Right lobe of liver (tissue), 6 donors: ENCODE measurements at regions not wholly inside any gene's neighbourhood (a gene's known extent, or its start where the extent isn't known, plus 50 kb on each side); places are given as distances from the start of the nearest gene placed in this dataset.

ENCODE experiments used
- ATAC-seq, 4 donors: fragments of 200-7000 bp; cut with Tn5 transposase; one replicate each; pipeline ENCODE4 v1.9.1; 2020; ENCODE audit warnings: mild to moderate bottlenecking in 4 of 4, moderate library complexity in 4 of 4
- DNase-seq, 3 donors: peaks; one replicate each; pipeline ENCODE4 v3.0.0-alpha.2; 2020
- H3K27ac ChIP-seq, 3 donors: fragments of 200-600 bp; one replicate each; pipeline ENCODE4 v1.8.0; 2022
- H3K27me3 ChIP-seq, 2 donors: fragments of 200-600 bp; one replicate each; pipeline ENCODE4 v1.8.0; 2022
- H3K36me3 ChIP-seq, 4 donors: fragments of 200-600 bp; sonication (generic) in 1 of 4; one replicate each; pipeline versions ENCODE4 v1.5.1 to v1.8.0; 2017 to 2022; ENCODE audit warnings: control low read depth in 1 of 4
- H3K4me1 ChIP-seq, 4 donors: fragments of 200-600 bp; sonication (generic) in 1 of 4; one replicate each; pipeline versions ENCODE4 v1.5.1 to v1.8.0; 2017 to 2022; ENCODE audit warnings: control low read depth in 1 of 4
- H3K4me3 ChIP-seq, 3 donors: fragments of 200-600 bp; one replicate each; pipeline ENCODE4 v1.8.0; 2022
- H3K9me3 ChIP-seq, 4 donors: fragments of 200-600 bp; sonication (generic) in 1 of 4; one replicate each; pipeline versions ENCODE4 v1.5.1 to v1.8.0; 2017 to 2022; ENCODE audit warnings: control low read depth in 1 of 4
- CTCF ChIP-seq, 4 donors: fragments of 200-600 bp in 3 of 4; fragments of 450-650 bp in 1 of 4; IDR thresholded peaks; one replicate each; pipeline versions ENCODE4 v1.5.1 to v1.8.0; 2016 to 2022; ENCODE audit warnings: antibody characterized with exemption in 4 of 4, mild to moderate bottlenecking in 2 of 4
- POLR2A ChIP-seq: fragments of 450-650 bp; IDR thresholded peaks from one replicate; pipeline ENCODE4 v1.6.1; 2017; ENCODE audit warnings: antibody characterized with exemption, mild to moderate bottlenecking
- WGBS: methylation state at CpG from one replicate; pipeline ENCODE4 v1.1.6; 2018; ENCODE audit warnings: low coverage, low lambda C conversion rate; ENCODE audit not compliant: insufficient coverage; ENCODE audit errors: missing lambda C conversion rate; 5-methylcytosine and 5-hydroxymethylcytosine counted together
- intact Hi-C, 2 donors: fragments of 100-400 bp; cut with DNase I; formaldehyde crosslinking; loops; one replicate each; pipeline versions ENCODE4 v1.11.2 to v1.14.1; 2022
- donor health status: DM: no; HTN: yes; CAD: no.
- donor health status: DM: no; HTN: no; CAD: no.
- donor health status: DM: no; HTN: no; CAD: no.
- donor health status: DM: no; HTN: yes; CAD: no.
- donor health status: DM: no; HTN: yes; CAD: no.

GRCh38 chr11:122235615-122236014 is 119.6 kb upstream of the BLID start:
- no peaks in the 10 kb centered on the region for H3K9me3 ChIP-seq
- 74% methylated on average over 3 of the region's 3 CpGs for WGBS
- H3K4me1 ChIP-seq: no peaks in the 10 kb centered on the region
- DNase-seq: no peak
- H3K27me3 ChIP-seq: no peaks in the 10 kb centered on the region
- intact Hi-C loops: no loop called here
- H3K4me3 ChIP-seq: no peak overlapping the region
- ATAC-seq: no peak
- no peak for TF ChIP-seq POLR2A
- TF ChIP-seq CTCF (IDR thresholded peaks at IDR 0.05): no peak
- H3K27ac ChIP-seq: no peak overlapping the region
- no peaks in the 10 kb centered on the region for H3K36me3 ChIP-seq

GRCh38 chr11:122234780-122235179 is 118.8 kb upstream of the BLID start:
- H3K27ac ChIP-seq: no peak overlapping the region
- H3K4me1 ChIP-seq: no peaks in the 10 kb centered on the region
- no peaks in the 10 kb centered on the region for H3K27me3 ChIP-seq
- intact Hi-C loops: no loop called here
- 86% methylated on average over 3 of the region's 3 CpGs for WGBS
- ATAC-seq (no peak), DNase-seq (no peak)
- no peak overlapping the region for H3K4me3 ChIP-seq
- H3K36me3 ChIP-seq: no peaks in the 10 kb centered on the region
- H3K9me3 ChIP-seq: no peaks in the 10 kb centered on the region
- TF ChIP-seq POLR2A (no peak), CTCF (IDR thresholded peaks at IDR 0.05) (no peak)

- no peak overlapping the region for H3K4me3 ChIP-seq
- intact Hi-C loops: no loop called here
- no peak for ATAC-seq
- H3K36me3 ChIP-seq: no peaks in the 10 kb centered on the region
- TF ChIP-seq CTCF (IDR thresholded peaks at IDR 0.05) (no peak), POLR2A (no peak)
- no peaks in the 10 kb centered on the region for H3K27me3 ChIP-seq
- no peak for DNase-seq
- no peak overlapping the region for H3K27ac ChIP-seq
- H3K9me3 ChIP-seq: no peaks in the 10 kb centered on the region
- H3K4me1 ChIP-seq: no peaks in the 10 kb centered on the region
Observed at GRCh38 chr11:122234257-122234656, 118.2 kb upstream of the BLID start.

GRCh38 chr11:122232985-122233384 is 117.0 kb upstream of the BLID start:
- no peak overlapping the region for H3K27ac ChIP-seq
- no peak for ATAC-seq
- H3K9me3 ChIP-seq: no peaks in the 10 kb centered on the region
- H3K4me3 ChIP-seq: no peak overlapping the region
- no peaks in the 10 kb centered on the region for H3K4me1 ChIP-seq
- 92% methylated on average over 4 of the region's 4 CpGs for WGBS
- H3K27me3 ChIP-seq: no peaks in the 10 kb centered on the region
- intact Hi-C loops: no loop called here
- H3K36me3 ChIP-seq: no peaks in the 10 kb centered on the region
- no peak for DNase-seq
- TF ChIP-seq POLR2A (no peak), CTCF (IDR thresholded peaks at IDR 0.05) (no peak)

- H3K4me1 ChIP-seq: no peaks in the 10 kb centered on the region
- ATAC-seq (no peak), DNase-seq (no peak)
- no peak for TF ChIP-seq POLR2A
- TF ChIP-seq CTCF (IDR thresholded peaks at IDR 0.05): no peak
- no peaks in the 10 kb centered on the region for H3K9me3 ChIP-seq
- no peaks in the 10 kb centered on the region for H3K27me3 ChIP-seq
- WGBS: 77% methylated on average over 5 of the region's 7 CpGs
- no peak overlapping the region for H3K4me3 ChIP-seq
- H3K36me3 ChIP-seq: no peaks in the 10 kb centered on the region
- intact Hi-C loops: no loop called here
- no peak overlapping the region for H3K27ac ChIP-seq
Observed at GRCh38 chr11:122230385-122230755, 114.4 kb upstream of the BLID start.
